ENCODE measurements at regions not wholly inside any gene's neighbourhood (a gene's known extent, or its start where the extent isn't known, plus 50 kb on each side); places are given as distances from the start of the nearest gene placed in this dataset.

GRCh38 chr5:3126639-3127038 is 375.2 kb upstream of the IRX2 start:
- DNase-seq: no peak

GRCh38 chr5:3124410-3124809 is 372.9 kb upstream of the IRX2 start:
- no peak for DNase-seq

- no peak for DNase-seq
Observed at GRCh38 chr5:3123763-3124157, 372.3 kb upstream of the IRX2 start.

GRCh38 chr5:3122985-3123762 is 371.7 kb upstream of the IRX2 start:
- DNase-seq: no peak

GRCh38 chr5:3122216-3122615 is 370.7 kb upstream of the IRX2 start:
- no peak for DNase-seq

GRCh38 chr5:3121813-3122212 is 370.3 kb upstream of the IRX2 start:
- DNase-seq: no peak

- DNase-seq: no peak
Observed at GRCh38 chr5:3120028-3120427, 368.6 kb upstream of the IRX2 start.

- DNase-seq: no peak
Observed at GRCh38 chr5:3119435-3119834, 368.0 kb upstream of the IRX2 start.

GRCh38 chr5:3118340-3118739 is 366.9 kb upstream of the IRX2 start:
- DNase-seq: no peak

- DNase-seq: no peak
Observed at GRCh38 chr5:3116366-3116765, 364.9 kb upstream of the IRX2 start.

- DNase-seq: no peak
Observed at GRCh38 chr5:3114467-3114866, 363.0 kb upstream of the IRX2 start.

- no peak for DNase-seq
Observed at GRCh38 chr5:3110371-3110770, 358.9 kb upstream of the IRX2 start.

GRCh38 chr5:3107156-3107611 is 355.7 kb upstream of the IRX2 start:
- DNase-seq: no peak

GRCh38 chr5:3105581-3105980 is 354.1 kb upstream of the IRX2 start:
- DNase-seq: no peak

- no peak for DNase-seq
Observed at GRCh38 chr5:3105172-3105571, 353.7 kb upstream of the IRX2 start.

- DNase-seq: no peak
Observed at GRCh38 chr5:3104429-3105060, 353.1 kb upstream of the IRX2 start.

GRCh38 chr5:3103262-3103811 is 351.9 kb upstream of the IRX2 start:
- no peak for DNase-seq

- DNase-seq: no peak
Observed at GRCh38 chr5:3102531-3102930, 351.1 kb upstream of the IRX2 start.

GRCh38 chr5:3101561-3101960 is 350.1 kb upstream of the IRX2 start:
- no peak for DNase-seq

GRCh38 chr5:3100921-3101551 is 349.6 kb upstream of the IRX2 start:
- no peak for DNase-seq

- DNase-seq: no peak
Observed at GRCh38 chr5:3099954-3100353, 348.5 kb upstream of the IRX2 start.

GRCh38 chr5:3099526-3099925 is 348.0 kb upstream of the IRX2 start:
- no peak for DNase-seq

- no peak for DNase-seq
Observed at GRCh38 chr5:3098821-3099220, 347.3 kb upstream of the IRX2 start.

GRCh38 chr5:3092664-3093063 is 341.2 kb upstream of the IRX2 start:
- DNase-seq: no peak

Measured in DMS79 (cell line).